ENCODE measurements at regions not wholly inside any gene's neighbourhood (a gene's known extent, or its start where the extent isn't known, plus 50 kb on each side); places are given as distances from the start of the nearest gene placed in this dataset.

- no peak for DNase-seq (ENCODE audit: low read depth)
These were observed 120.0 kb downstream of the AQP4 start for GRCh38 chr18:26745288-26746181.

DNA sequence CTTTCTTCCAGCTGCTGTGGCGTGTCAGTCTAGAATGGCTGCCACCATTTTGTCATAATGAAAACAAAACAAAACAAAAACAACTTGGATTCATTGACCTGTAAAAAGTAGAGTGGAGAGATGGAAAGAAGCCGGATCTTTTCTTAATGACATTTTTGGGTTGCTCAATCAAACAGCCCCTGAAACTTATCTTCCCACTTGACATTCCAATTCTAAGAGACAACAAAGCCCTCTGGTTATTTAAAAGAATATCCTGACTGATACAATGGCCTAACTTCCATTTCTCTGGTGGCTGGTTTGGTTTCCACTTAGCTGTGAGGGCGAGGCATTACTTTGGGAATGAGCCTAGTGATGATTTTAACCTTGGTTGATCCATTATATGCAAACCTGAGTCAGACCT is 123.7 kb downstream of the AQP4 start:
- DNase-seq (ENCODE audit: low read depth): no peak

- DNase-seq (ENCODE audit: low read depth): no peak
These were observed 124.5 kb downstream of the AQP4 start for GRCh38 chr18:26741048-26741447.

DNA sequence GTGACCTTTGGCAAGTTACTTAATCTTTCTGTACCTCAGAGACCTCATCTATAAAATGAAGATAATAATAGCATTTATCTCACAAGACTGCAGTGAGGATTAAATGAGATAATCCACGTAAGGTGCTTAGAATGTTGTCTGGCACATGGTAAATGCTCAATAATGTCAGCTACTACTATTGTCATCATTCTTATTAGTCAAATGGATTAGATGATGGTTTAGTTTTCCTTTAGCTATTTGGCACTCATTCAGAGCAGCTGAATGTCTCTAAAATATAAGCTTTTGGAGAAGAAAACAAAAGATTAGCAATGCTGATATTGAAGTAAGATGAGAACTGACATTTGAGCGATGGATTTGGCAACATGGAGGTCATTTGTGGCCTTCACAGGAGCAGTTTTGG is 125.1 kb downstream of the AQP4 start:
- no peak for DNase-seq (ENCODE audit: low read depth)

GRCh38 chr18:26738706-26739105 is 126.8 kb downstream of the AQP4 start:
- no peak for DNase-seq (ENCODE audit: low read depth)

DNA sequence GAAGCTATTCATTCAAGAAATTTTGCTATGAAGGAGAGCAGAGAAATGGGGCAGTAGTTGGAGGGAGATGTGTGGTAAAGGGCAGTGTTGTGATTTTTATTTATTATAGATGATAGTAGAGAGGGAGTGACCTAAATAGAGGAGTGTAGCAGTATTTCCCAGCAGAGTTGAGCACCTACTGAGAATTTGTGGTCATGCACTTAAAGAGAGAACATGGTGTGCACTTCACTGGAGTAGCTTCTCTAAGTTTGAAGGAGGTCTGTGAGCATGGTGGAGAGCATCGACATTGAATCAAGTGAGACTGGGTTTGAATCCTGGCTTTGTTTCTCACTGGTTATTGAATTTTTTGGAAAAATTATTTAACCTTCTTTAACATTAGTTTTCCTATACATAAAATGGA is 129.2 kb downstream of the AQP4 start:
- no peak for DNase-seq (ENCODE audit: low read depth)

DNA sequence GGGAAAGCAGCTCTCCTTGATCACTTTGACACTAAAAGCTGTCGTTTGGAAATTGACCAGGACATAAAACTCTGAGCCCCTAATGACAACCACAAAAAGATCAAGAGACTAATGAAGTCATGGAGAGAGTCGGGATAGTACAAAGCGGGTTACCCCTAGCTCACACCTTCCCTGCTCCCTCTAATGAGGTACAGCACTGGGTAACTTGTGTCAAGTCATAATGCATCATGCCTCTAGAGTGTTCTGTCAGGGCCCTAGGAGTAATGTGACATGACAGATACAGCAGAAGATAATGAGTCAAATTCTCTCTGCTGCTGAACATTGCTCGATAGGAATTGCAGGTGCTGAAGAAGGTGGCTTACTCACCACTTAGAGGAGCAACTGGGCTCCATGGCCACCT is 130.7 kb downstream of the AQP4 start:
- no peak for DNase-seq (ENCODE audit: low read depth)

DNA sequence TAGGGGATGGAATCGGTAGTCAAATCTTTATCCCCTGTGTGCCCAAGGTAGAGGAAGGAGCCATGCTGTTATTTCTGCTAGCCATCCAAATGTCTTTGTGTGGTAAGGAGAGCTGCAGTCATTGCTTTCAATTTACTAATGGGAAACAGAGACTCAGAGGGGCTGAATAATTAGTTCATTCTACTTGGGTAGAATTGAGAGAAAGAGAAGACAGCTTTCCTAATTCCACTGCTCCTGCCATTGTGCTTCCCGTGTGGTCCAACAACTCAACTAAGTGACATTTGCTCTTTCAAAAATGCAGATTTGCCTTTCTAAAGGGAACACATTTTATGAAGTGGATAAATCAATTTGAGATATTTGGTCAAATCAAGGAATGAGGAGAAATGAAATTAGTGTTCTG is 136.1 kb downstream of the AQP4 start:
- no peak for DNase-seq (ENCODE audit: low read depth)

- DNase-seq (ENCODE audit: low read depth): no peak
These were observed 136.5 kb downstream of the AQP4 start for GRCh38 chr18:26729008-26729407.

GRCh38 chr18:26723981-26724380 is 141.5 kb downstream of the AQP4 start:
- no peak for DNase-seq (ENCODE audit: low read depth)

DNA sequence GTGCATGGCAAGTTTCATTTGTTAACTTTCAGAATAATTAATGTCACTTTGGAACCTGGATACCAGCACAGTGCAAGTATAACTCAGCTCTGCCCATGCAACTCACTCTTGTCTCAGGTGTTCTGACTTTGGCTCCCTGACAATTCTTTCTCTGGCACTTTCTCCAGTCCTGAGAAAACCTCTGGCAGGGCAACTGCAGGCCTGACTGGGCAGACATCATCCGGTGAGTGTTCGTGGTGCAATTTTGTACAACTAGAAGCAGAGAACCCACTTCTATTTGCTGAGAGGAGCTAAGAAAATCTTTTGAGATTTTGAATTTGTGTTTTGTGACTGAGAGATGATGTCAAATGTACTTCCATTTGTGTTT is 143.0 kb downstream of the AQP4 start:
- DNase-seq (ENCODE audit: low read depth): no peak

- no peak for DNase-seq (ENCODE audit: low read depth)
These were observed 143.5 kb downstream of the AQP4 start for GRCh38 chr18:26721854-26722564.

GRCh38 chr18:26719896-26720295 is 145.6 kb downstream of the AQP4 start:
- DNase-seq (ENCODE audit: low read depth): no peak

DNA sequence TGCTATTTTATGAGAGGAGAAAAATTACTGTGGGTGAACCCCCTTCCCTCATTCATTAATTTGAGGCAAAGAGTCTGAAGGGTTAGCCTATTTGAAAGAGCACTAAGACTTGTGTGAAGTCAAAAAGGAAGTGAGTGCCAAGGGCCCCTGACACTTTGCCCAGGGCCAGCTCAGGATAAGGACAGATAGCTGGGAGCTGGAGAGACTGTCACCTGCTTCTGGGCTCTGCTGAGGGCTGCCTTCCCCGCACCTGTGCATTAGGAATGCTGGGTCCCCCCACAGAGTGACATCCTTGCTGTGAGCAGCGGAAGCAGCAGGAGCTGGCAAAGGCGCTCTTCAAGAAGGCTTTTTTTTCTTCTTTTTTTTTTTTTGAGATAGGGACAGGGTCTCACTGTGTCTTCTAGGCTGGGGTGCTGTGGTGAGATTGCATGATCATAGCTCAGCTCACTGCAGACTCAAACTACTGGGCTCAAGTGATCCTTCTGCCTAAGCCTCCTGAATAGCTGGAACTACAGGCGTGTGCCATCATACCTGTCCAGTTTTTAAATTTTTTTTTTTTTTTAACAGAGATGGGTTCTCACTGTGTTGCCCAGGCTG is 148.3 kb downstream of the AQP4 start:
- DNase-seq (ENCODE audit: low read depth): no peak

- no peak for DNase-seq (ENCODE audit: low read depth)
These were observed 150.8 kb downstream of the AQP4 start for GRCh38 chr18:26714739-26715138.

- no peak for DNase-seq (ENCODE audit: low read depth)
These were observed 153.8 kb downstream of the AQP4 start for GRCh38 chr18:26711756-26712155.

- no peak for DNase-seq (ENCODE audit: low read depth)
These were observed 154.9 kb downstream of the AQP4 start for GRCh38 chr18:26710470-26711096.

- DNase-seq (ENCODE audit: low read depth): no peak
These were observed 155.6 kb downstream of the AQP4 start for GRCh38 chr18:26709897-26710296.

DNA sequence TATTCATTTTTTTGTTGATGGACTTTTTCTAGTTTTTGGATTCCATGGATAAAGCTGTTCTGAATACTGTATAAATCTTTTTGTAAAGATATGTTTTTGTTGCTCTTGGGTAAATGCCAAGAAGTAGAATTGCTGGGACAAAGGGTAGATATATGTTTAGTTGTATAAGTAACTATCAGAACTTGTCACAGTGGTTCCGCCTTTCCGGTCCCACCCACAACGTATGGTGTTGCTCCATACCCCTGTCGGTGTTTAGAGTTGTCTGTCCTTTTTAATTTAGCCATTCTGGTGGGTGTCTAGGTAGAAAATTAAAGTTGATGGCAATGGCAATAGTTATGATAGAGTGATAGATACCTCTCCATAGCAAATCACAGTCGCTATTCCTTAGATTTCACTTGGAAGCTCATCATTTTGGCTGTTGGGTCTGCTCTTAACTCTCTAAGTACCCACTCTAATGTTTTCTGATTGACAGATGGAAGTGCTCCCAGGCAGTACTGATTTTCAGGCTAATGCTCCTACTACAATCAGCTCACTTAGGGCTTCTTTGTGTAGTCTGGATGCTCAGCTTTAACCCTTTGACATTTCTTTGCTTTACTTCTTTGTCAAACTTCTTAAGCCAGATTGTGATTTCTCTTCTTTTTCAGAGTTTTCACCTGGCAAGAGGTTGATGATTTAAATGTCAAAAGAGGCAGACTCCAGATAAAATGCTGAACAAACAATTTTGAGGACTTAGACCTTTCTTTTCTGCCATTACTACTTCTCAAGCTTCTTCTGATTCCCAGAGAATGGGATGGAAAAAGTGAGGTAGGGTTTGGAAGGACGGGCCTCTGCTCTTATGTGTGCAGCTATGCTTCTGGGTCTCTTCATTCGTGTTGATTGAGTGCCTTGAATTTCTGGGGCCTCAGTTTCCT is 156.4 kb downstream of the AQP4 start:
- no peak for DNase-seq (ENCODE audit: low read depth)

DNA sequence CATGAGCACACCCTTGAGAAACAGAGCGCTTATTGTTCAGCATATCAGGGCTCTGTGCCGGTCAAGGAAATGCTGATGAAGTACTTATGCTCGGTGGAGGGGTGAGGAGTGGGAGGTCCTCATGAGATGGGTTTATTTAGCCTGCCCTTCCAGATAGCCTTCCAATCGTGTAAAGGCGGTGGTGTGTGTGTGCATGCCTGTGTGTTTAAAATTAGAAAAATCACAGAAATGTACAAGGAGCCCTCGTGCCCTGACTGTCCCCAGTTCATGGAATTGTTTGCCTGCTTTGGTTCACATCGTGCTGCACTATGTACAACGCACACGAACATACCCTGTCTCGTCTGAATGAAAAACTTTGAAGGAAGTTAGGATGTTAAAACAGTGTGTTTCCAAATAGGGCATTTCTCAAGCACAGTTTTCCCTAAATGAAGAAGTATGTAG is 158.6 kb downstream of the AQP4 start:
- DNase-seq (ENCODE audit: low read depth): no peak

- DNase-seq (ENCODE audit: low read depth): no peak
These were observed 157.4 kb upstream of the KCTD1 start for GRCh38 chr18:26705757-26706156.
